ENCODE measurements at regions not wholly inside any gene's neighbourhood (a gene's known extent, or its start where the extent isn't known, plus 50 kb on each side); places are given as distances from the start of the nearest gene placed in this dataset.

DNA sequence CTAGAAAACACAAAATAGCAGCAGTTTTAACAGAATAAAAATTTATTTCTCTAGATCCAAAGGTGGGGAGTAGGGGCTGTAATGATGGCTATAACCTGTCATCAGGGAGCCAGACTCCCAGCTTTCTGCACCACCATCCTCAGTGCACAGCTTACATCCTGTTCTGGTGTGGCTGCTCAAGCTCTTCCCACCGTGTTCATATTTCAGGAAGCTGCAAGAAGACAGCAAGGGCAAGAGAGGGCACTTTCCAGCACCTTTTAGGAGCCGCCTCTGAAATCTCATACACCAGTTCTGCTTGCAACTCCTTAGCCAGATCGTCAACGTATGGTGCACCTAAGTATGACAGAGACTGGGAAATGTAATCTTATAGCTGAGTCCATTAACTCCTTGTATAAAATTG, 253.7 kb downstream of the CENPC start:
- TF ChIP-seq, protein P1, sequence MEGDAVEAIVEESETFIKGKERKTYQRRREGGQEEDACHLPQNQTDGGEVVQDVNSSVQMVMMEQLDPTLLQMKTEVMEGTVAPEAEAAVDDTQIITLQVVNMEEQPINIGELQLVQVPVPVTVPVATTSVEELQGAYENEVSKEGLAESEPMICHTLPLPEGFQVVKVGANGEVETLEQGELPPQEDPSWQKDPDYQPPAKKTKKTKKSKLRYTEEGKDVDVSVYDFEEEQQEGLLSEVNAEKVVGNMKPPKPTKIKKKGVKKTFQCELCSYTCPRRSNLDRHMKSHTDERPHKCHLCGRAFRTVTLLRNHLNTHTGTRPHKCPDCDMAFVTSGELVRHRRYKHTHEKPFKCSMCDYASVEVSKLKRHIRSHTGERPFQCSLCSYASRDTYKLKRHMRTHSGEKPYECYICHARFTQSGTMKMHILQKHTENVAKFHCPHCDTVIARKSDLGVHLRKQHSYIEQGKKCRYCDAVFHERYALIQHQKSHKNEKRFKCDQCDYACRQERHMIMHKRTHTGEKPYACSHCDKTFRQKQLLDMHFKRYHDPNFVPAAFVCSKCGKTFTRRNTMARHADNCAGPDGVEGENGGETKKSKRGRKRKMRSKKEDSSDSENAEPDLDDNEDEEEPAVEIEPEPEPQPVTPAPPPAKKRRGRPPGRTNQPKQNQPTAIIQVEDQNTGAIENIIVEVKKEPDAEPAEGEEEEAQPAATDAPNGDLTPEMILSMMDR (IDR thresholded peaks at IDR 0.05; ENCODE audit: insufficient read depth, low read depth, low read length), result no peak
- TF ChIP-seq EZH2 (IDR thresholded peaks at IDR 0.05; ENCODE audit: insufficient read depth, low read length), result no peak

All from astrocyte (in vitro differentiated cells and primary cell).